AG10803 (cell line): ENCODE measurements at regions not wholly inside any gene's neighbourhood (a gene's known extent, or its start where the extent isn't known, plus 50 kb on each side); places are given as distances from the start of the nearest gene placed in this dataset.

Experiments used
- DNase-seq: peaks from one replicate; pipeline ENCODE4 v3.0.0; 2010; ENCODE audit warnings: low read depth
- H3K4me3 ChIP-seq: 2 replicates; pipeline ENCODE4 v1.5.1; 2011; ENCODE audit warnings: mild to moderate bottlenecking, low read length, control low read depth
- CTCF ChIP-seq: conservative IDR thresholded peaks from 2 replicates; pipeline ENCODE4 v1.5.1; 2011; ENCODE audit warnings: mild to moderate bottlenecking, low read length, control low read depth, inconsistent platforms

- TF ChIP-seq CTCF: no peak
- no peak for DNase-seq
Measured at GRCh38 chr12:34402899-34403705, 380.8 kb downstream of the ALG10 start.

GRCh38 chr12:34403706-34404376 lies 381.5 kb downstream of the ALG10 start:
- DNase-seq: no peak
- H3K4me3 ChIP-seq: no peak overlapping the region
- TF ChIP-seq CTCF: no peak

More at GRCh38 chr12:34402899-34403705, 380.8 kb downstream of the ALG10 start:
- H3K4me3 ChIP-seq: no peak overlapping the region

DNA sequence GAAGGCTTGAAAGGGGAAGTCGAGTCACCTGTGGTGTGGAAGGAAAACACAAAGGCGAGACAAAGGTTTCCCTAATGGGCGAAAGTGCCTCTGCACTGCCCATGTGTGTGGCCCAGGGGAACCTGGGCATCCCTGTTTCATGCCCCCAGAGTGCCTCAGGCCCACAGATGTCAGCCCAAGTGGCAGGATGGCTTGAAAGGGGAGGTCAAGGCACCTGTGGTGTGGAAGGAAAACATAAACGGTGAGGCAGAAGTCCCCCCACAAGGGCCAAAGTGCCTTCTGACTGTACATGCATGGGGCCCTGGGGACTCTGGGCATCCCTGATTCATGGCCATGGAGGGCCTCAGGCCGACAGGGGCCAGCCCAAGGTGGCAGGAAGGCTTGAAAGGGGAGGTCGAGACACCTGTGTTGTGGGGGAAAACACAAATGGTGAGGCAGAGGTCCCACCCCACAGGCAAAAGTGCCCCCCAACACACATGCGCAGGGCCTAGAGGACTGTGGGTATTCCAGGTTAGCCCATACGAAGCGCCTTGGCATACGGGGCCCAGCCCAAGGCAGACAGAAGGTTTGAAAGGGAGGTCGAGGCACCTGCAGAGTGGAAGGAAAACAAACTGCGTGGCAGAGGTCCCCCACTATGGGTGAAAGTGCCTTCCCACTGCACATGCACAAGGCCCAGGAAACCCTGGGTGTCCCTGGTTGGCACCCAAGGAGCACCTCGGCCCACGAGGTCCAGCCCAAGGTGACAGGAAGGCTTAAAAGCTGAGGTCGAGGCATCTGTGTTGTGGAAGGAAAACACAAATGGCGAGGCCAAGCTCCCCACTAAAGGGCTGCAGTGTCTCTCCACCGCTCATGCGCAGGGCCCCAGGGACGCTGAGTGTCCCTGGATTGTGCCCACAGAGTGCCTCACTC lies 382.3 kb downstream of the ALG10 start:
- TF ChIP-seq CTCF: no peak
- H3K4me3 ChIP-seq: no peak overlapping the region
- no peak for DNase-seq

DNA sequence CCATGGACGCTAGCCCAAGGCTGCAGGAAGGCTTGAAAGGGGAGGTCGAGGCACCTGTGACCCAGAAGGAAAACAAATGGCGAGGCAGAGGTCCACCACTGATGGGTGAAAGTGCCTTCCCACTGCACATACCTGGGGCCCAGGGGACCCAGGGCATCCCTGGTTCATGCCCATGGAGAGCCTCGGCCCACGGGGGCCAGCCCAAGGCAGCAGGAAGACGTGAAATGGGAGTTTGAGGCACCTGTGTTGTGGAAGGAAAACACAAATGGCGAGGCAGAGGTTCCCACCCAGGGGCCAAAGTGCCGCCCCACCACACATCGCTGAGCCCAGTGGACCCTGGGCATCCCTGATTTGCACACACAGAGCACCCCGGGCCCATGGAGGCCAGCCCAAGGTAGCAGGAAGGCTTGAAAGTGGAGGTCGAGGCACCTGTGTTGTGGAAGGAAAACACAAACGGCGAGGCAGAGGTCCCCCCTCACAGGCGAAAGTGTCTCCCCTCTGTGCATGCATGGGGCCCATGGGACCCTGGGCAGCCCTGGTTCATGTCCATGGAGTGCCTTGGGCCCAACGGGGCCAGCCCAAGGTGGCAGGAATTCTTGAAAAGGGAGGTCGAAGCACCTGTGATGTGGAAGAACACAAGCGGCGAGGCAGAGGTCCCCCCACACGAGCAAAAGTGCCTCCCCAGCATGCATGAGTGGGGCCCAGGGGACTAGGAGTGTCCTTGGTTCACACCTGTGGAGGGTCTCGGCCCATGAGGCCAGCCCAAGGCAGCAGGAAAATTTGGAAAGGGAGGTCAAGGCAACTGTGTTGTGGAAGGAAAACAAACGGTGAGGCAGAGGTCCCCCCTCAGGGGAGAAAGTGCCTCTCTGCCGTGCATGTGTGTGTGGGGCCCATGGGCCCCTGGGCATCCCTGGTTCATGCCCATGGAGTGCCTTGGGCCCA lies 383.3 kb downstream of the ALG10 start:
- DNase-seq: no peak
- TF ChIP-seq CTCF: no peak
- no peak overlapping the region for H3K4me3 ChIP-seq

DNA sequence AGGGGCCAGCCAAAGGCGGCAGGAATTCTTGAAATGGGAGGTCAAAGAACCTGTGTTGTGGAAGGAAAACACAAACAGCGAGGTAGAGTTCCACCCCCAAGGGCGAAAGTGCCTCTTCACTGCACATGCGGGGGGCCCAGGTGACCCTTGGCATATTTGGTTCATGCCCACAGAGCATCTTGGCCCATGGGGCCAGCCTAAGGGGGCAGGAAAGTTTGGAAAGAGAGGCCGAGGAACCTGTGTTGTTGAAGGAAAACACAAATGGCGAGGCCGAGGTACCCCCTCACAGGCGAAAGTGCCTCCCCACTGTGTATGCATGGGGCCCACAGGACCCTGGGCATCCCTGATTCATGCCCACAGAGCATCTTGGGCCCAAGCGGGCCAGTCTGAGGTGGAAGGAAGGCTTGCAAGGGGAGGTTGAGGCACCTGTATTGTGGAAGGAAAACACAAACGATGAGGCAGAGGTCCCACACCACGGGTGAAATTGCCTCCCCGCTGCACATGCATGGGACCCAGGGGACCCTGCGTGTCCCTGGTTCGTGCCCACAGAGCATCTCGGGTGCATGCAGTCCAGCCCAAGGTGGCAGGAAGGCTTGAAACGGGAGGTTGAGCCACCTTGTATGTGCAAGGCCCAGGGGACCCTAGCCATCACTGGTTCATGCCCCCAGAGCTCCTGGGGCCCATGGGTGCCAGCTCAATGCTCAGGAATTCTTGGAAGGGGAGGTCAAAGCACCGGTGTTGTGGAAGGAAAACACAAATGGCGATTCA lies 384.1 kb downstream of the ALG10 start:
- no peak overlapping the region for H3K4me3 ChIP-seq
- TF ChIP-seq CTCF: no peak
- no peak for DNase-seq

DNA sequence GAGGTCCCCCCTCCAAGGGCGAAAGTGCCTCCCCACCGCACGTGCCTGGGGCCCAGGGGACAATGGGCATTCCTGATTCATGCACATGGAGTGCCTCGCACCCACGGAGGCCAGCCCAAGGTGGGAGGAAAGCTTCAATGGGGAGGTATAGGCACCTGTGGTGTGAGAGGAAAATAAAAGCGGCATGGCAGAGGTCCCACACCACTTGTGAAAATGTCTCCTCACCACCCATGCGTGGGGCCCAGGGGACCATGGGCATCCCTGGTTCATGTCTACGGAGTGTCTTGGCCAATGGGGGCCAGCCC lies 384.7 kb downstream of the ALG10 start:
- no peak for TF ChIP-seq CTCF
- no peak overlapping the region for H3K4me3 ChIP-seq
- no peak for DNase-seq
